ENCODE measurements at regions not wholly inside any gene's neighbourhood (a gene's known extent, or its start where the extent isn't known, plus 50 kb on each side); places are given as distances from the start of the nearest gene placed in this dataset.

GRCh38 chr6:16965689-16966088 is 136.2 kb upstream of the STMND1 start:
- DNase-seq (ENCODE audit: low read depth, low spot score): no peak
- no peak for FAIRE-seq
- H3K79me2 ChIP-seq (ENCODE audit: control insufficient read depth, insufficient read depth, low read length): no peaks in the 10 kb centered on the region
- H3K4me1 ChIP-seq (ENCODE audit: control insufficient read depth, insufficient read depth, low read length): no peaks in the 10 kb centered on the region
- no peak overlapping the region for H3K4me3 ChIP-seq
- no peaks in the 10 kb centered on the region for H3K9me3 ChIP-seq (replicated peaks; ENCODE audit: control insufficient read depth, insufficient read depth, low read length)
- H4K20me1 ChIP-seq (ENCODE audit: control insufficient read depth, insufficient read depth): peaks cover 3% of the 10 kb centered on the region; the same call in 1 of the 2 replicates
- ChIA-PET CTCF (interaction anchor here (0.8 to 7.5 kb wide), 19 partner anchors 8 to 682 kb away, joined by 3 to 95 read pairs (median 4); partner anchors contain the start of gene ATXN1), RAD21 (ENCODE audit: unreplicated experiment) (interaction anchor here (0.7 to 3.7 kb wide), 11 partner anchors 13 to 677 kb away, joined by 3 to 33 read pairs (median 4); no protein-coding TSS in a partner anchor), SMC1A (ENCODE audit: uncharacterized antibody, unreplicated experiment) (interaction anchor here (0.9 to 2.7 kb wide), 10 partner anchors 10 to 676 kb away, joined by 3 to 24 read pairs (median 5); no protein-coding TSS in a partner anchor), POLR2A (no interaction called here)
- no peaks in the 10 kb centered on the region for H3K36me3 ChIP-seq (ENCODE audit: control insufficient read depth in 2 of 2, insufficient read depth in 2 of 2, low read length in 1 of 2)
- no peak overlapping the region for H3K27ac ChIP-seq (ENCODE audit: control insufficient read depth, insufficient read depth)
- intact Hi-C loops (cut with micrococcal nuclease; ENCODE audit: unreplicated experiment) (loop anchor here (2.0 to 10.0 kb wide), 3 partner anchors 201 to 681 kb away; no protein-coding TSS in a partner anchor), in situ Hi-C loops (cut with MboI) (loop anchor here (10.0 kb wide), 2 partner anchors 191 to 451 kb away; no protein-coding TSS in a partner anchor)
- BruUV-seq (replicated peaks): no TSS peak
- no peak for ATAC-seq
- H3K9ac ChIP-seq (ENCODE audit: control insufficient read depth, insufficient read depth, low read length): no peak overlapping the region
- TF ChIP-seq ZBED1 (IDR thresholded peaks at IDR 0.05; ENCODE audit: borderline replicate concordance) (no peak), SREBF1 (IDR thresholded peaks at IDR 0.05; ENCODE audit: low read length) (no peak), SMC3 (IDR thresholded peaks at IDR 0.05; ENCODE audit: borderline replicate concordance, low read length) (no peak), ZNF217 (IDR thresholded peaks at IDR 0.05) (no peak), CHD1 (IDR thresholded peaks at IDR 0.05; ENCODE audit: low read depth, low read length) (no peak), STAT1 (conservative IDR thresholded peaks at IDR 0.05) (no peak), CHD4 (IDR thresholded peaks at IDR 0.05) (no peak)
- H3K27me3 ChIP-seq (replicated peaks in 1 of 2; ENCODE audit: control insufficient read depth in 2 of 2, insufficient read depth in 2 of 2, low read length in 1 of 2): no peaks in the 10 kb centered on the region; a peak in 3 of 4 replicates
- 44% methylated on average over 8 of the region's 8 CpGs for WGBS (ENCODE audit: insufficient coverage, insufficient replicate concordance, low lambda C conversion rate, missing lambda C conversion rate)
- no peak overlapping the region for H3K4me2 ChIP-seq (ENCODE audit: control insufficient read depth, insufficient read depth)
- no peak overlapping the region for H2AFZ ChIP-seq (ENCODE audit: control insufficient read depth, low read depth, low read length)
